ENCODE measurements at regions not wholly inside any gene's neighbourhood (a gene's known extent, or its start where the extent isn't known, plus 50 kb on each side); places are given as distances from the start of the nearest gene placed in this dataset.

DNA sequence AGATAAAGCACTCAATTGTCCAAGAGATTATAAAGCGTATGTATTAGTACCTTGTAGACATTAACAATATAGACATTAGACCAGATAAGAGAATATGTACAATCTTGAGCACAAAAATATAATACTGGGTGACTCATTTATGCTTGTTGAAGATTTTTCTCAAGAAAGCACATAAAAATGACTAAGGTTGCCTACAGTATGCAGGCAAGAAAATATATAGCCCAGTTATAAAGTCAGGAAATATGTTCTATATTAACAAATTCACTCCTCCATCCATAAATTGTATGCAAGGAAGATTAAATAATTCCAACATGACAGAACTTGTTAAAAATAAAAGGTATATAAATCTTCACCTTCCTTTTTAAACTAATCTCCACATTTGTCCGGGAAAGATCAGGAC, 356.4 kb upstream of the SLC39A10 start:
- TF ChIP-seq, protein P1, sequence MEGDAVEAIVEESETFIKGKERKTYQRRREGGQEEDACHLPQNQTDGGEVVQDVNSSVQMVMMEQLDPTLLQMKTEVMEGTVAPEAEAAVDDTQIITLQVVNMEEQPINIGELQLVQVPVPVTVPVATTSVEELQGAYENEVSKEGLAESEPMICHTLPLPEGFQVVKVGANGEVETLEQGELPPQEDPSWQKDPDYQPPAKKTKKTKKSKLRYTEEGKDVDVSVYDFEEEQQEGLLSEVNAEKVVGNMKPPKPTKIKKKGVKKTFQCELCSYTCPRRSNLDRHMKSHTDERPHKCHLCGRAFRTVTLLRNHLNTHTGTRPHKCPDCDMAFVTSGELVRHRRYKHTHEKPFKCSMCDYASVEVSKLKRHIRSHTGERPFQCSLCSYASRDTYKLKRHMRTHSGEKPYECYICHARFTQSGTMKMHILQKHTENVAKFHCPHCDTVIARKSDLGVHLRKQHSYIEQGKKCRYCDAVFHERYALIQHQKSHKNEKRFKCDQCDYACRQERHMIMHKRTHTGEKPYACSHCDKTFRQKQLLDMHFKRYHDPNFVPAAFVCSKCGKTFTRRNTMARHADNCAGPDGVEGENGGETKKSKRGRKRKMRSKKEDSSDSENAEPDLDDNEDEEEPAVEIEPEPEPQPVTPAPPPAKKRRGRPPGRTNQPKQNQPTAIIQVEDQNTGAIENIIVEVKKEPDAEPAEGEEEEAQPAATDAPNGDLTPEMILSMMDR (conservative IDR thresholded peaks at IDR 0.05; ENCODE audit: low read depth, low read length): no peak
- TF ChIP-seq EZH2phosphoT487 (IDR thresholded peaks at IDR 0.05; ENCODE audit: borderline replicate concordance, low read length): no peak
